Gastrocnemius medialis (tissue), 4 donors: ENCODE measurements at regions not wholly inside any gene's neighbourhood (a gene's known extent, or its start where the extent isn't known, plus 50 kb on each side); places are given as distances from the start of the nearest gene placed in this dataset.
"Not testable (repeated sequence)": the region's sequence is repeated elsewhere in the genome, so short reads cannot be mapped to it uniquely, and the experiment has no call there.

Experiments used
- ATAC-seq, 2 donors: fragments of 150-250 bp; one replicate each; pipeline ENCODE4 v1.9.1; 2016
- DNase-seq, 2 donors: peaks; one replicate each; pipeline ENCODE4 v3.0.0-alpha.2; 2019
- H3K27ac ChIP-seq, 4 donors: fragments of 200-600 bp; sonication (generic); 1 replicate in 1 of 4; 2 replicates in 3 of 4; pipeline ENCODE4 v1.5.1; 2016 to 2018; ENCODE audit warnings: mild to moderate bottlenecking in 2 of 4, moderate library complexity in 1 of 4
- H3K27me3 ChIP-seq, 3 donors: fragments of 200-600 bp; sonication (generic) in 2 of 3; 1 replicate in 1 of 3; 2 replicates in 2 of 3; pipeline versions ENCODE4 v1.5.1 to v1.6.0; 2016 to 2019; ENCODE audit warnings: mild to moderate bottlenecking in 1 of 3, moderate library complexity in 1 of 3
- H3K36me3 ChIP-seq, 2 donors: fragments of 200-600 bp; sonication (generic) in 1 of 2; one replicate each; pipeline ENCODE4 v1.5.1; 2017 to 2018
- H3K4me1 ChIP-seq, 2 donors: fragments of 200-600 bp; sonication (generic) in 1 of 2; one replicate each; pipeline ENCODE4 v1.5.1; 2016 to 2017; ENCODE audit warnings: mild to moderate bottlenecking in 2 of 2
- H3K4me3 ChIP-seq, 4 donors: fragments of 200-600 bp; sonication (generic) in 3 of 4; 1 replicate in 1 of 4; 2 replicates in 3 of 4; pipeline ENCODE4 v1.5.1; 2016 to 2019; ENCODE audit warnings: mild to moderate bottlenecking in 2 of 4
- H3K9me3 ChIP-seq, 3 donors: fragments of 200-600 bp; sonication (generic) in 2 of 3; 1 replicate in 1 of 3; 2 replicates in 2 of 3; pipeline ENCODE4 v1.5.1; 2016 to 2019
- POLR2A ChIP-seq, 2 donors: fragments of 450-650 bp; IDR thresholded peaks; one replicate each; pipeline ENCODE4 v1.6.1; 2017; ENCODE audit warnings: antibody characterized with exemption in 2 of 2, mild to moderate bottlenecking in 2 of 2, moderate library complexity in 2 of 2
- in situ Hi-C, 4 donors: fragments of 200-750 bp; cut with MboI; loops; one replicate each; pipeline versions ENCODE4 v1.15.0 to v1.8.0; 2017; ENCODE audit warnings: low sequenced_read_pairs in 4 of 4
- intact Hi-C: fragments of 100-400 bp; cut with DNase I; formaldehyde crosslinking; loops from one replicate; pipeline ENCODE4 v1.15.1; 2023; ENCODE audit warnings: low total_unique reads
- TF ChIP-seq, protein P1 (sequence below), 5 experiments: fragments of 450-650 bp in 3 of 5; fragments of 200-600 bp in 2 of 5; sonication (generic) in 2 of 5; IDR thresholded peaks in 4 of 5; conservative IDR thresholded peaks in 1 of 5; 1 replicate in 4 of 5; 2 replicates in 1 of 5; pipeline ENCODE4 v1.5.1; 2016 to 2019; ENCODE audit warnings: antibody characterized with exemption in 5 of 5, mild to moderate bottlenecking in 3 of 5, moderate library complexity in 3 of 5

DNA sequence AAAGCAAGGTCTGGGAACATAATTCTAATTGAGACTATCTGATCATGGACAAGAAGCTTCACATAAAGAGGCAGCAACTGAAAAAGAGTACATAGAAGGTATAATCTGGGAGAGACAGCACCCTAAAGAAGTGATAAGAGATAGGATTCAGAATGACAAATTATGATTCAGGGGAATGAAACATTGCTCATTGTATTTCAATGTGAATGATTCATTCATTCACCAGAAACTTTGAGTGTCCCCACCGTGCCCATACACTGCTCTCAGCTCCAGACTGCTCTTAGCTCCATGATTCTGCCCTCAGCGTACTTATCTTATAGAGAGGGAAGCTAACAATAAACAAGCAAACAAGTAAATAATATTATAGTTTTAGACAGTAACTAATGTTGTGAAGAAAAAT, 329.3 kb upstream of the IRAK1BP1 start:
- Histone ChIP-seq H3K27me3 (no peaks in the 10 kb centered on the region), H3K4me1 (no peaks in the 10 kb centered on the region), H3K27ac (no peak overlapping the region), H3K9me3 (no peaks in the 10 kb centered on the region), H3K36me3 (no peaks in the 10 kb centered on the region), H3K4me3 (no peak overlapping the region)
- TF ChIP-seq, protein P1, sequence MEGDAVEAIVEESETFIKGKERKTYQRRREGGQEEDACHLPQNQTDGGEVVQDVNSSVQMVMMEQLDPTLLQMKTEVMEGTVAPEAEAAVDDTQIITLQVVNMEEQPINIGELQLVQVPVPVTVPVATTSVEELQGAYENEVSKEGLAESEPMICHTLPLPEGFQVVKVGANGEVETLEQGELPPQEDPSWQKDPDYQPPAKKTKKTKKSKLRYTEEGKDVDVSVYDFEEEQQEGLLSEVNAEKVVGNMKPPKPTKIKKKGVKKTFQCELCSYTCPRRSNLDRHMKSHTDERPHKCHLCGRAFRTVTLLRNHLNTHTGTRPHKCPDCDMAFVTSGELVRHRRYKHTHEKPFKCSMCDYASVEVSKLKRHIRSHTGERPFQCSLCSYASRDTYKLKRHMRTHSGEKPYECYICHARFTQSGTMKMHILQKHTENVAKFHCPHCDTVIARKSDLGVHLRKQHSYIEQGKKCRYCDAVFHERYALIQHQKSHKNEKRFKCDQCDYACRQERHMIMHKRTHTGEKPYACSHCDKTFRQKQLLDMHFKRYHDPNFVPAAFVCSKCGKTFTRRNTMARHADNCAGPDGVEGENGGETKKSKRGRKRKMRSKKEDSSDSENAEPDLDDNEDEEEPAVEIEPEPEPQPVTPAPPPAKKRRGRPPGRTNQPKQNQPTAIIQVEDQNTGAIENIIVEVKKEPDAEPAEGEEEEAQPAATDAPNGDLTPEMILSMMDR (IDR thresholded peaks at IDR 0.05 in 4 of 5, conservative IDR thresholded peaks at IDR 0.05 in 1 of 5): no peak
- no peak for TF ChIP-seq POLR2A (IDR thresholded peaks at IDR 0.05)
- DNase-seq (no peak), ATAC-seq (no peak)
- in situ Hi-C loops (no loop called here), intact Hi-C loops (no loop called here)

DNA sequence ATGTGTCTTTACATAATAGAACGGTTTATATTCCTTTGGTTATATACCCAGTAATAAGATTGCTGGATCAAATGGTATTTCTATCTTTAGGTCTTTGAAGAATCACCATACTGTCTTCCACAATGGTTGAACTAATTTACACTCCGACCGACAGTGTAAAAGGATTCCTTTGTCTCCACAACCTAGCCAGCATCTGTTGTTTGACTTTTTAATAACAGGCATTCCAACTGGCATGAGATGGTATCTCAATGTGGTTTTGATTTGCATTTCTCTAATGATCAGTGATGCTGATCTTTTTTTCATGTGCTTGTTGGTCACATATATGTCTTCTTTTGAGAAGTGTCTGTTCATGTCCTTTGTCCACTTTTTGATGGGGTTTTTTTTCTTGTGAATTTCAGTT, 319.7 kb upstream of the IRAK1BP1 start:
- H3K36me3 ChIP-seq, H3K4me3 ChIP-seq, H3K27ac ChIP-seq, in situ Hi-C loops, intact Hi-C loops, H3K27me3 ChIP-seq, H3K9me3 ChIP-seq, H3K4me1 ChIP-seq, DNase-seq, ATAC-seq: not testable (repeated sequence)

DNA sequence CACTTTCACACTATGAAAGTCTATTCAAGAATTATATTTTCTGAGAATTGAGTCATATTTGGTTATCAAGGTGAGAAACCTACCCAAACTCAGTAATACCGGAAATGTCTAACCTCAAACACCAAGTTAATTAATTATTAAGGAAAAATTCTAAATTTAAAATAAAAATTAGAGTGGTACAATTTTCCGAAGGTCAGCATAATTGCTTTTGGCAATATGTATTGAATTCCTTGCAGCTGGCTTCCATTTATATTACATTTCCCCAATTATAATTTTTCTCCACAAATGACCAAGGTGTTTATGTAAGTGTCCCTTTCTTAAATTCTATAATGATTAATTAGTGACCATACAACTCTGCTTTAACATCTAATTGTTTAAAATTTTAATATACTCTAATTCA, 316.0 kb upstream of the IRAK1BP1 start:
- Histone ChIP-seq H3K4me1 (no peaks in the 10 kb centered on the region), H3K4me3 (no peak overlapping the region), H3K27me3 (no peaks in the 10 kb centered on the region), H3K27ac (no peak overlapping the region), H3K36me3 (no peaks in the 10 kb centered on the region), H3K9me3 (peaks cover 0 to 5% (median 0%) of the 10 kb centered on the region in 3 donors)
- DNase-seq: no peak
- no peak for TF ChIP-seq POLR2A (IDR thresholded peaks at IDR 0.05)
- TF ChIP-seq, protein P1 (IDR thresholded peaks at IDR 0.05 in 4 of 5, conservative IDR thresholded peaks at IDR 0.05 in 1 of 5): no peak
- ATAC-seq: no peak
- intact Hi-C loops (no loop called here), in situ Hi-C loops (no loop called here)

DNA sequence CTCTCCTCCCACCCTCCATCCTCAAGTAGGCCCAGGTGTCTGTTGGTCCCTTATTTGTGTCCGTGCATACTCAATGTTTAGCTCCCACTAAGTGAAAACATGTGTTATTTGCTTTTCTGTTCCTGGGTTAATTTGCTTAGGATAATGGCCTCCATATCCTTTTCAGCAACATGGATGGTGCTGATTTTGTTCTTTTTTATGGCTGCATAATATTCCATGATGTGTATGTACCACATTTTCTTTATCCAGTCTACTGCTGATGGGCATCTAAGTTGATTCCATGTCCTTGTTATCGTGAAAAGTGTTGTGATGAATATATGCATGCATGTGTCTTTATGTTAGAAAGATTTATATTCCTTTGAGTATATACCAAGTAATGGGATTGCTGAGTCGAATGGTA, 314.9 kb upstream of the IRAK1BP1 start:
- no peaks in the 10 kb centered on the region for H3K27me3 ChIP-seq
- H3K27ac ChIP-seq: no peak overlapping the region
- no peaks in the 10 kb centered on the region for H3K4me1 ChIP-seq
- ATAC-seq (no peak), DNase-seq (no peak)
- H3K4me3 ChIP-seq: no peak overlapping the region
- in situ Hi-C loops (no loop called here), intact Hi-C loops (no loop called here)
- no peak for TF ChIP-seq POLR2A (IDR thresholded peaks at IDR 0.05)
- TF ChIP-seq, protein P1 (IDR thresholded peaks at IDR 0.05 in 4 of 5, conservative IDR thresholded peaks at IDR 0.05 in 1 of 5): no peak
- peaks cover 0 to 5% (median 0%) of the 10 kb centered on the region in 3 donors for H3K9me3 ChIP-seq
- no peaks in the 10 kb centered on the region for H3K36me3 ChIP-seq

DNA sequence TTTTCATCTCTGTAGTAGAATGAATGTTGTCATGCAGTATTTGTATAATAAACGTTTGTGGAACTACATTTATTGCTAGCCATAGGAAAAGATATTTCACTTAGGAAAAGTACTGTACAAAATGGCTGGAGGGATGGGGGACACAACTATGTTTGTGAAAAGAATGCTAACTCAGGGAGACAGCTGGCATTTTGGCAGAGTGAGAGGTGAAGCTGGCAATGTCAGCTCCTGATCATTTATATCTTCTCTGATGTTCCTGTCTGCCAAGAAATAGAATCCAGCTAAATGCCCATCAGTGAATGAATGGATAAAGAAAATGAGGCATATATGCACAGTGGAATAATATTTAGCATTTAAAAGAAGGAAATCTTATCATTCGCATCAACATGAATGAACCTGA, 313.0 kb upstream of the IRAK1BP1 start:
- Histone ChIP-seq H3K27me3 (no peaks in the 10 kb centered on the region), H3K4me3 (no peak overlapping the region), H3K9me3 (peaks cover 0 to 5% (median 0%) of the 10 kb centered on the region in 3 donors), H3K27ac (no peak overlapping the region), H3K36me3 (no peaks in the 10 kb centered on the region), H3K4me1 (no peaks in the 10 kb centered on the region)
- DNase-seq (no peak), ATAC-seq (no peak)
- in situ Hi-C loops (no loop called here), intact Hi-C loops (no loop called here)
- no peak for TF ChIP-seq POLR2A (IDR thresholded peaks at IDR 0.05)
- TF ChIP-seq, protein P1 (IDR thresholded peaks at IDR 0.05 in 4 of 5, conservative IDR thresholded peaks at IDR 0.05 in 1 of 5): no peak
